Urinary bladder (tissue), 3 donors: ENCODE measurements at regions not wholly inside any gene's neighbourhood (a gene's known extent, or its start where the extent isn't known, plus 50 kb on each side); places are given as distances from the start of the nearest gene placed in this dataset.
"Not testable (repeated sequence)": the region's sequence is repeated elsewhere in the genome, so short reads cannot be mapped to it uniquely, and the experiment has no call there.

Source experiments
- DNase-seq: peaks from one replicate; pipeline ENCODE4 v3.0.0-alpha.2; 2015; ENCODE audit errors: extremely low spot score
- H3K27ac ChIP-seq: one replicate; pipeline ENCODE4 v1.5.1; 2013; ENCODE audit warnings: low read depth, mild to moderate bottlenecking, moderate library complexity
- H3K36me3 ChIP-seq: one replicate; pipeline ENCODE4 v1.6.1; 2013; ENCODE audit warnings: mild to moderate bottlenecking, moderate library complexity; ENCODE audit not compliant: insufficient read depth
- H3K4me1 ChIP-seq: one replicate; pipeline ENCODE4 v1.6.1; 2013; ENCODE audit warnings: mild to moderate bottlenecking, moderate library complexity; ENCODE audit not compliant: insufficient read depth
- H3K4me3 ChIP-seq: one replicate; pipeline ENCODE4 v1.5.1; 2013; ENCODE audit warnings: low read depth, low read length
- WGBS: extraction: QIAGEN DNeasy Blood & Tissue Kit; methylation state at CpG from one replicate; pipeline ENCODE4 v1.1.7; 2013; 5-methylcytosine and 5-hydroxymethylcytosine counted together
- donor health status: healthy with polysubstance abuse.
- donor health status: healthy.

GRCh38 chr9:105118636-105119035 is 125.8 kb upstream of the SLC44A1 start:
- Histone ChIP-seq H3K4me1 (no peaks in the 10 kb centered on the region), H3K4me3 (no peak overlapping the region), H3K27ac (no peak overlapping the region), H3K36me3 (no peaks in the 10 kb centered on the region)
- no peak for DNase-seq
- WGBS: 60% methylated on average over 5 of the region's 5 CpGs

DNA sequence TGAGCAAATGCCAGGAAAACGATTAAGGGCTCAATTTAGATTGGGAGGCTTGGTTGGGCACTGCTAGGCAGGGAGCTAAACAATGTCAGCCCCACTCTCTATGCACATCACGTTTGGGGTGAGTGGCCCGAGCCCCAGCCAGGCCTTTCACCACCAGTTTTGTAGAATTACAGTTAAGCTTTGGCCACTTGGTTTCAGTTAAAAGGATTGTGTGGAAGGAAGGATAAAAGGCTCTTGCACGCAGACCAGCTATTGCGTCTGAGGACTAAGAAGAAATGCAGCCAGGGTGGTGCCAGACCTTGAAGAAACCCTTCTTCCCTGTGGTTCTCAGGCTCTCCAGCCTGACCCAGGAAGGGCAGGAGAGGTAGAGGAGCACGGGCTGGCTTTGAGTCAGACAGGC is 125.3 kb upstream of the SLC44A1 start:
- Histone ChIP-seq H3K27ac (no peak overlapping the region), H3K4me1 (no peaks in the 10 kb centered on the region), H3K4me3 (no peak overlapping the region), H3K36me3 (no peaks in the 10 kb centered on the region)
- WGBS: 38% methylated on average over 6 of the region's 6 CpGs
- DNase-seq: no peak

GRCh38 chr9:105121861-105122430 is 122.5 kb upstream of the SLC44A1 start:
- Histone ChIP-seq H3K27ac (no peak overlapping the region), H3K36me3 (no peaks in the 10 kb centered on the region), H3K4me1 (no peaks in the 10 kb centered on the region), H3K4me3 (no peak overlapping the region)
- 77% methylated on average over 3 of the region's 3 CpGs for WGBS
- no peak for DNase-seq

GRCh38 chr9:105124598-105124997 is 119.9 kb upstream of the SLC44A1 start:
- DNase-seq, H3K36me3 ChIP-seq, H3K4me1 ChIP-seq, H3K4me3 ChIP-seq, H3K27ac ChIP-seq: not testable (repeated sequence)
- 99% methylated on average over 5 of the region's 5 CpGs for WGBS

DNA sequence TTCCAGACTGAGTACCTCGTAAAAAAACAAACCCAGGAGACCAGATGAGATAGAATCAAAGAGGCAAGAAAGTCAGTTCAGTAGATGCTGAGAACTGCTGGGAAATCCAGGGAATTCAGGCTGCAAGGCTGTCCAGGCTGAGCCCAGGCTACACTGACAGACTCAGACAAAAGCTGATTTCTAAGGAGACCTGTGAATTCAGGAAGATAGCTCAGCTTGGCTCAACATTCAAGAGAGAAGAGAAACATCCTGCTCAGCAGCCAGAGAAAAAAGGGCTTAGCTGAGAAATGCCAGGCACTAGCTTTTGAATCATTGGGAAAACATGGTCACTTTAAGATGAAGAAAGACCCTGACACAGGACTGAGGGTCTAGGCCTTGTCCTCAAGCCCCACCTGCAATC is 118.2 kb upstream of the SLC44A1 start:
- Histone ChIP-seq H3K4me1 (no peaks in the 10 kb centered on the region), H3K27ac (no peak overlapping the region), H3K36me3 (no peaks in the 10 kb centered on the region), H3K4me3 (no peak overlapping the region)
- DNase-seq: no peak
- 86% methylated on average over 1 of the region's 1 CpG for WGBS

- H3K36me3 ChIP-seq: no peaks in the 10 kb centered on the region
- no peak overlapping the region for H3K27ac ChIP-seq
- no peak overlapping the region for H3K4me3 ChIP-seq
- DNase-seq: no peak
- H3K4me1 ChIP-seq: no peaks in the 10 kb centered on the region
- 72% methylated on average over 3 of the region's 3 CpGs for WGBS
Observed at GRCh38 chr9:105127863-105128220, 116.6 kb upstream of the SLC44A1 start.

- H3K4me1 ChIP-seq: no peaks in the 10 kb centered on the region
- WGBS: 80% methylated on average over 5 of the region's 5 CpGs
- DNase-seq: no peak
Observed at GRCh38 chr9:105128908-105129600, 115.4 kb upstream of the SLC44A1 start.

GRCh38 chr9:105129731-105130130 is 114.7 kb upstream of the SLC44A1 start:
- H3K4me1 ChIP-seq: no peaks in the 10 kb centered on the region
- DNase-seq: no peak
- no peaks in the 10 kb centered on the region for H3K36me3 ChIP-seq
- no peak overlapping the region for H3K27ac ChIP-seq
- WGBS: 96% methylated on average over 1 of the region's 1 CpG
- H3K4me3 ChIP-seq: no peak overlapping the region

More at GRCh38 chr9:105128908-105129600, 115.4 kb upstream of the SLC44A1 start:
- Histone ChIP-seq H3K27ac (no peak overlapping the region), H3K4me3 (no peak overlapping the region), H3K36me3 (no peaks in the 10 kb centered on the region)

DNA sequence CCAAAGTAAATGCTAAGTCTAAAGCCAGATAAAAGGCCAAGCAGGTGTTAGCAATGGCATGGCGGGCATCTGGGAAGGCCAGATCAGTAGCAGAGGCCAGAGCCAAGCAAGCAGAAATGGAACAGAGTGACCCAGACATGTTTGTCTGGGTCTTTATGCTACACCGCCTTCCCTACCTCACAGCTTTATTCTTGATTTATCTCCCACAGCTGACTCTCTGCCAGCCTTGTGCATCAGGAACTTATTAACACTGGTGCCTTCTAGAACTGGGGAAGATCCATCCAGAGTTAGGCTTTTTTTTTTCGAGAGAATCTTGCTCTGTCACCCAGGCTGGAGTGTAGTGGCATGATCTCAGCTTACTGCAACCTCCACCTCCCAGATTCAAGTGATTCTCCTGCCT is 112.5 kb upstream of the SLC44A1 start:
- H3K36me3 ChIP-seq: no peaks in the 10 kb centered on the region
- no peak overlapping the region for H3K4me3 ChIP-seq
- no peaks in the 10 kb centered on the region for H3K4me1 ChIP-seq
- no peak overlapping the region for H3K27ac ChIP-seq
- no peak for DNase-seq
- WGBS: 91% methylated on average over 3 of the region's 3 CpGs

DNA sequence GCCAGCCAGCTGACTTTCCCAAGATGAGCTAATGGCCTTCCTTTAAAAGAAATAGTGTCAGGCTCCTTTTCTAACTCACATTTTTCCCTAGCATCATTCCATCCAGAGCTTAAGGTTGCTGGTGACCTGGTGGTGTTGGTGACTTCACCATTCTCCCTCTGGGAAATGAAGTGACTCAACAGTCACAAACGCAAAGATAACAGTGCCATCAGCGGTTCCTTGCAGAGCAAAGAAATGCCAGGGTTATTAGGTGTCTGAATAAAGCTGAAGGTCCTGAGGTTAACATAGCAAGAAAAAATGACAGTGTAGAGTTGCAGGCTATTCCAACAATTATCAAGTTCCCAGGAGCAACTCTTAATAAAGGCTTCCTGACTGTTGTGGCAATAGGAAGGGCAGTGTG is 111.8 kb upstream of the SLC44A1 start:
- Histone ChIP-seq H3K27ac (no peak overlapping the region), H3K4me3 (no peak overlapping the region), H3K4me1 (no peaks in the 10 kb centered on the region), H3K36me3 (no peaks in the 10 kb centered on the region)
- 69% methylated on average over 2 of the region's 2 CpGs for WGBS
- no peak for DNase-seq

DNA sequence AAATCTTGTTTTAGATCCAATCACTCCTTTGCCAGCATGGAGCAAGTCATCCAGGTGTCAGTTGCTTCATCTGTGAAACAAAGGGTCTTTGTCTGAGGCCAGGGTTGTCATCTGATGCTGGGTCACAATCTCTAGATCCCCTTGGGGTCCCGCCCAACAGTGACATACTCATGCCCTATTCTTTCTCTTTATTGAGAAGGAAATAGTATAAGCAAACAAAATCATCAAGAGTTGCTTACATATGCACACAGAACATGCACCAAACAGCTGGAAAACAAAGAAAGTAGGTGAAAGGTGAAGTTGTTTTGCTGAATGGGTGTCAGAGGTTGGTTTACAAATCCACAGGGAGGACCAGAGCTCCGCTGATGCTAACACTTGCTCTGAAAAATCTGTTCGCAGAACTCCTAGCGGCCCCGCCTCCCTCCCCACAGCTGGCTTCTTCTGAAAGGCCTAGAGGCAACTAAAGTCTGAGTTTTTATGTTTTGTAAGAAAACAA is 106.1 kb upstream of the SLC44A1 start:
- 57% methylated on average over 5 of the region's 5 CpGs for WGBS
- Histone ChIP-seq H3K36me3 (no peaks in the 10 kb centered on the region), H3K4me3 (no peak overlapping the region), H3K27ac (no peak overlapping the region), H3K4me1 (no peaks in the 10 kb centered on the region)
- no peak for DNase-seq

- Histone ChIP-seq H3K4me1 (no peaks in the 10 kb centered on the region), H3K4me3 (no peak overlapping the region), H3K36me3 (no peaks in the 10 kb centered on the region), H3K27ac (no peak overlapping the region)
- DNase-seq: no peak
- 76% methylated on average over 5 of the region's 5 CpGs for WGBS
Observed at GRCh38 chr9:105141146-105141975, 103.1 kb upstream of the SLC44A1 start.

- no peaks in the 10 kb centered on the region for H3K4me1 ChIP-seq
- 54% methylated on average over 1 of the region's 1 CpG for WGBS
- no peak for DNase-seq
- no peaks in the 10 kb centered on the region for H3K36me3 ChIP-seq
- H3K27ac ChIP-seq: no peak overlapping the region
- H3K4me3 ChIP-seq: no peak overlapping the region
Observed at GRCh38 chr9:105141976-105142250, 102.5 kb upstream of the SLC44A1 start.
